HEK293T (cell line): ENCODE measurements at regions not wholly inside any gene's neighbourhood (a gene's known extent, or its start where the extent isn't known, plus 50 kb on each side); places are given as distances from the start of the nearest gene placed in this dataset.
A peak's percentile ranks its signal among the peaks of the same experiment; 100 is the strongest.

Experiments used
- CTCF ChIA-PET: fragments of 350-600 bp; formaldehyde crosslinking; extraction: SDS; loops from one replicate; lab custom pipeline; 2021; ENCODE audit warnings: antibody characterized with exemption, inconsistent platforms; lab: Yijun Ruan, JAX
- POLR2A ChIA-PET: fragments of 350-600 bp; formaldehyde crosslinking; extraction: SDS; loops from one replicate; lab custom pipeline; 2020; ENCODE audit warnings: antibody characterized with exemption, inconsistent platforms; lab: Yijun Ruan, JAX
- DNase-seq: peaks from one replicate; pipeline ENCODE4 v3.0.0; 2012; ENCODE audit warnings: mixed read lengths; ENCODE audit errors: extremely low spot score
- ARNT ChIP-seq: fragments of 450-650 bp; IDR thresholded peaks from 2 replicates; pipeline ENCODE4 v1.6.1; 2017; ENCODE audit warnings: mild to moderate bottlenecking
- BHLHE40 ChIP-seq: fragments of 450-650 bp; IDR thresholded peaks from 2 replicates; pipeline ENCODE4 v1.6.1; 2016; ENCODE audit warnings: mild to moderate bottlenecking, moderate library complexity, borderline replicate concordance
- CTBP1 ChIP-seq: fragments of 450-650 bp; IDR thresholded peaks from 2 replicates; pipeline ENCODE4 v1.6.1; 2016; ENCODE audit warnings: borderline replicate concordance
- ELF4 ChIP-seq: fragments of 450-650 bp; IDR thresholded peaks from 2 replicates; pipeline ENCODE4 v1.6.1; 2017; ENCODE audit warnings: antibody characterized with exemption
- FOXA1 ChIP-seq: fragments of 450-650 bp; IDR thresholded peaks from 2 replicates; pipeline ENCODE4 v1.6.1; 2016; ENCODE audit warnings: mild to moderate bottlenecking
- FOXK2 ChIP-seq: fragments of 450-650 bp; IDR thresholded peaks from 2 replicates; pipeline ENCODE4 v1.6.1; 2016; ENCODE audit warnings: mild to moderate bottlenecking
- FOXM1 ChIP-seq: fragments of 450-650 bp; IDR thresholded peaks from 2 replicates; pipeline ENCODE4 v1.6.1; 2017; ENCODE audit warnings: mild to moderate bottlenecking, borderline replicate concordance
- HDGF ChIP-seq: fragments of 450-650 bp; IDR thresholded peaks from 2 replicates; pipeline ENCODE4 v1.6.1; 2017; ENCODE audit warnings: antibody characterized with exemption, borderline replicate concordance
- L3MBTL2 ChIP-seq: fragments of 450-650 bp; conservative IDR thresholded peaks from 2 replicates; pipeline ENCODE4 v1.6.1; 2016; ENCODE audit warnings: mild to moderate bottlenecking
- LEF1 ChIP-seq: fragments of 450-650 bp; IDR thresholded peaks from 2 replicates; pipeline ENCODE4 v1.6.1; 2017; ENCODE audit warnings: mild to moderate bottlenecking, borderline replicate concordance
- NFRKB ChIP-seq: fragments of 450-650 bp; IDR thresholded peaks from 2 replicates; pipeline ENCODE4 v1.6.1; 2016; ENCODE audit warnings: mild to moderate bottlenecking, moderate library complexity
- SP1 ChIP-seq: fragments of 450-650 bp; IDR thresholded peaks from 2 replicates; pipeline ENCODE4 v1.6.1; 2017
- SUZ12 ChIP-seq: fragments of 450-650 bp; IDR thresholded peaks from 2 replicates; pipeline ENCODE4 v1.6.1; 2016; ENCODE audit warnings: mild to moderate bottlenecking
- TARDBP ChIP-seq: fragments of 450-650 bp; IDR thresholded peaks from 2 replicates; pipeline ENCODE4 v1.6.1; 2016
- ZNF384 ChIP-seq: fragments of 450-650 bp; IDR thresholded peaks from 2 replicates; pipeline ENCODE4 v1.6.1; 2016
- TF ChIP-seq, protein P1 (sequence below): fragments of 450-650 bp; IDR thresholded peaks from 2 replicates; pipeline ENCODE4 v1.6.1; 2016

- ChIA-PET POLR2A (no interaction called here), CTCF (interaction anchor here (1.1 kb wide), 1 partner anchor 551 kb away, joined by 4 read pairs; no protein-coding TSS in a partner anchor)
- DNase-seq = peak; percentile 37
- TF ChIP-seq FOXM1 (no peak), ARNT (no peak), FOXA1 (no peak), ZNF384 (no peak), NFRKB (no peak), L3MBTL2 (no peak), TARDBP (no peak), FOXK2 (no peak), HDGF (no peak)
Observed at GRCh38 chr5:93249651-93250289, 331.2 kb downstream of the NR2F1-AS1 start.

DNA sequence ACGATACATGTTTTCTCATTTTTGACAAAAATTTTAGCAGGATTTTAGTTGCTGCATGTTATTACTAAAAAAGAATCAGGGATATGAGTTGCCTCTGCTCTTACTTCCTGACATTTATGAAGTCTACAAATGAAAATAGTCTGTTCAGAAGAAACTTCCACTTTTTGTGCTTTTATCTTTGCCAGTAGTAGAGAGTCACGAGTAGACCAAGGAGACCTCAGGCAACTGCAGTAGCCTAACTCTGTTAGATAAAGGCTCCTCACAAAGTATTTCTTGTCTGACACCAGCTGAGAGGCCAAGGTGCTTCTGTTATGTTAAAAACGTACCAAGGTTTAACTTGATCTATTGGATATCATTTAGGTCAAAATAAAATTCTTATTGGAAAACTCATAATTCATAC lies 333.9 kb downstream of the NR2F1-AS1 start:
- CTCF ChIA-PET = no interaction called here
- POLR2A ChIA-PET = no interaction called here
- no peak for TF ChIP-seq LEF1
- TF ChIP-seq FOXM1 = no peak
- no peak for TF ChIP-seq NFRKB
- TF ChIP-seq ARNT = no peak
- TF ChIP-seq ELF4 = no peak
- no peak for TF ChIP-seq BHLHE40
- TF ChIP-seq TARDBP = no peak
- TF ChIP-seq FOXA1 = no peak
- TF ChIP-seq L3MBTL2 = no peak
- no peak for TF ChIP-seq SP1
- TF ChIP-seq HDGF = no peak
- TF ChIP-seq SUZ12 = no peak
- TF ChIP-seq ZNF384 = no peak
- TF ChIP-seq, protein P1, sequence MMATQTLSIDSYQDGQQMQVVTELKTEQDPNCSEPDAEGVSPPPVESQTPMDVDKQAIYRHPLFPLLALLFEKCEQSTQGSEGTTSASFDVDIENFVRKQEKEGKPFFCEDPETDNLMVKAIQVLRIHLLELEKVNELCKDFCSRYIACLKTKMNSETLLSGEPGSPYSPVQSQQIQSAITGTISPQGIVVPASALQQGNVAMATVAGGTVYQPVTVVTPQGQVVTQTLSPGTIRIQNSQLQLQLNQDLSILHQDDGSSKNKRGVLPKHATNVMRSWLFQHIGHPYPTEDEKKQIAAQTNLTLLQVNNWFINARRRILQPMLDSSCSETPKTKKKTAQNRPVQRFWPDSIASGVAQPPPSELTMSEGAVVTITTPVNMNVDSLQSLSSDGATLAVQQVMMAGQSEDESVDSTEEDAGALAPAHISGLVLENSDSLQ = no peak
- TF ChIP-seq CTBP1 = no peak
- TF ChIP-seq FOXK2 = no peak
- DNase-seq = no peak

DNA sequence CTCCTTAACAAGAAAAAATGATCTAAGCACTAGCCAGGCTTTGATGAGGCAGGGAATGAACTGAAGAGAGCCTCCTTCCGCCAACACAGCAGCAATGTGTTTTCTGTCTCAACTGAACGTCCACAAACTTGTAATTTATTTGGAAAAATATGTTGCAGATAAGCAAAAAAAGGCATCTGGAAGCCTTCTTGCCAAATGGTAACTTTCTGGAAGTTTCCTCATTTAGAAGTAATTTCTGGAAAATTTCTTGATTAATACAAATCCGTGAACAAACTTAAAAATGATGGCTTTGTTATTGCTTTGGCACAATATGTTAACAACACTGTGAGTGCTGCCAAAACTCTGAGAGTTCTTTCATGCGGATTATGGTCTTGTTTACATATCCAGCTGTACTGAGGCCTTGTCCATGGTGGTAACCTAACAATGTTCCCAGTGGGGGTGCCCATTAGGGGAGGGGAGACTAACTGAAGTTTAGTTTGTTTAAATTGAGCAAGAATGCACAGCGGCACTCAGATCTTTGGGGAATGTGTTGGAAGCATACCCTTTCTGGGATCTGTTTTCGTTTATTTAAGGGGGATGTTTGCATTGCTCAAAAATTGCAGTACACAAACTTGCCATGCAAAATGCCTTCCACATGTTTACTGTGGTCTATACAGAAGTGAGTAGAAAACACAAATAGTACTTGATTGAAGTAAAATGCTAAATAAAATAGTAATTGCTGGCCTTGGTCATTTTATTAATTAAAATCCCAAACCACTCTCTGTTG lies 334.7 kb downstream of the NR2F1-AS1 start:
- ChIA-PET POLR2A (no interaction called here), CTCF (no interaction called here)
- TF ChIP-seq FOXM1 (no peak), FOXK2 (peak; percentile 64; the same call in 1 of the 2 replicates)
- DNase-seq = peak; percentile 21

DNA sequence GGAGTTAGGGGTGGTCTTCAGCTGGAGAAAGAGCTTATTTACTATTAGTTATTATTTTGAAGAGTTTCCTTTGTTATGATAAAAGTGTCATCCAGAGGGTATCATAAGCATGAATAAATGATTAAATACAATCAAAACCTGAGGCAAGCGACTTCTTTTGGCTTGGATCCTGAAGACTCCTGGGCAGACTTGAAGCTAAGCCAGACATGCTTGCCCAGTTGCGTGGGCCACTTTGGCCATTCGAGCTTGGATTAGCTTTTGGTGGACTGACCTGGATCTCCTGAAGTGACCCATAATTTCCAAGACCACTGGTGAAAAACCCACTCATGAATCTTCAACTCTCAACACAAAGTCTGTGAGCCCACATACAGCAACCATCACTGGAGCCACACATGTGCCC lies 335.8 kb downstream of the NR2F1-AS1 start:
- TF ChIP-seq FOXA1 (no peak), L3MBTL2 (no peak), LEF1 (no peak), ARNT (no peak), ELF4 (no peak), TARDBP (no peak), NFRKB (no peak), CTBP1 (no peak), ZNF384 (no peak), HDGF (no peak), SP1 (no peak), BHLHE40 (no peak), FOXK2 (no peak), FOXM1 (no peak), SUZ12 (no peak)
- TF ChIP-seq, protein P1 = no peak
- ChIA-PET POLR2A (no interaction called here), CTCF (no interaction called here)
- no peak for DNase-seq

GRCh38 chr5:93243481-93243880 lies 337.5 kb downstream of the NR2F1-AS1 start:
- ChIA-PET CTCF (no interaction called here), POLR2A (no interaction called here)
- TF ChIP-seq FOXM1 (no peak), ELF4 (no peak), CTBP1 (no peak), SUZ12 (no peak), FOXA1 (no peak), SP1 (no peak), NFRKB (no peak)
- TF ChIP-seq, protein P1 = no peak
- no peak for DNase-seq

GRCh38 chr5:93240228-93240834 lies 340.7 kb downstream of the NR2F1-AS1 start:
- no peak for DNase-seq
- ChIA-PET CTCF (no interaction called here), POLR2A (no interaction called here)
- TF ChIP-seq FOXA1 (no peak), ZNF384 (no peak), HDGF (no peak), CTBP1 (no peak), FOXM1 (no peak), BHLHE40 (no peak), LEF1 (no peak), ELF4 (no peak), SP1 (no peak), NFRKB (no peak), ARNT (no peak), SUZ12 (no peak), FOXK2 (no peak), TARDBP (no peak)
- TF ChIP-seq, protein P1 = no peak
